ENCODE measurements at regions not wholly inside any gene's neighbourhood (a gene's known extent, or its start where the extent isn't known, plus 50 kb on each side); places are given as distances from the start of the nearest gene placed in this dataset.

DNA sequence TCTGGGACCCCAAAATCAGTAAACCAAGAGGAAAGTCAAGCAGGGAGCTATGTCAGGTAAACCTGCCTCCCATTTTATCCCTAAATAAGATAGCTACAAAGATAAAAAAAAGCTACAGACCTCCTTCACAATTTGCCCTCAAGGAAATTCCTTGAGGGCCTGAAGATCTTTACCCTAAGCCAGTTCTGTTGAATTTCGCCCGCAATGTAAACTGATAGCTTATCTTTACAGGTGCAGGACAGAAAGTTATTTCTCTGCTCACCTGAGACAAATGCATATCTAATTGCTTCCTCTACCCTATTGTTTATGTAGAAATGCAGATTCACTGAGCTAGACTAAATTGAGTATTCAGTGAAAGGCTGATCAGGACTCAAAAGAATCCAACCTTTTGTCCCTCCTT, 153.4 kb upstream of the CHRM3 start:
- TF ChIP-seq NFIC (IDR thresholded peaks at IDR 0.05) (no peak), CTCF (IDR thresholded peaks at IDR 0.05 in 2 of 3, conservative IDR thresholded peaks at IDR 0.05 in 1 of 3; ENCODE audit: insufficient read depth in 2 of 3, low read depth in 1 of 3, low read length in 3 of 3) (no peak), ZNF24 (IDR thresholded peaks at IDR 0.05) (no peak), TCF7L2 (IDR thresholded peaks at IDR 0.05; ENCODE audit: low read depth, low read length) (no peak), GABPA (tag; conservative IDR thresholded peaks at IDR 0.05; ENCODE audit: low read depth) (no peak)

Measured in K562 (cell line).